Stimulated activated CD8-positive, alpha-beta memory T cell treated with anti-CD3 and anti-CD28 coated beads, Interleukin-15, amount 100 ng/mL, for 48 hours (primary cell): ENCODE measurements at regions not wholly inside any gene's neighbourhood (a gene's known extent, or its start where the extent isn't known, plus 50 kb on each side); places are given as distances from the start of the nearest gene placed in this dataset.

Experiments used
- DNase-seq, 2 donors: peaks; one replicate each; pipeline ENCODE4 v3.0.0-alpha.2; 2020; ENCODE audit warnings: low read depth in 2 of 2

DNA sequence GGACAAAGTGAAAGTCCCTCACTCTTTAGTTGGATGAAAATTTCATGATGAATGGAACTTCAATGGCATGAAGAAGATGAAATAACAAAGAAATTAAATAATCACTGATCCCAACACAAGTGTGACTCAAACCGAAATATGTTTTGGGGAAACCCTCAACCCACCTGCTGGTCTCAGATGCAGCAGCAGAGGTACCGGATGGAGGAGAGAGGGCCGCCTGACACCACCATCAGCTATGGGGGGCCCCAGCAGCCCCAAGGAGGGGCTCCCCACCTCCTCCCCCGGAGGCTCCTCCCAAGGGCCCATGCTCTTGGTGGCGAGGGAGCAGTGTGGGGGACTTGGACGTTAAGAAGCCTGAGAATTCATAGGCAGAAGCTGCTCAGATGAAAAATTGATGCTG lies 137.2 kb upstream of the ADARB2 start:
- DNase-seq: no peak

- DNase-seq: no peak
Observed at GRCh38 chr10:1873661-1874315, 136.5 kb upstream of the ADARB2 start.

GRCh38 chr10:1872151-1872726 lies 134.9 kb upstream of the ADARB2 start:
- no peak for DNase-seq

GRCh38 chr10:1870491-1870890 lies 133.2 kb upstream of the ADARB2 start:
- no peak for DNase-seq

DNA sequence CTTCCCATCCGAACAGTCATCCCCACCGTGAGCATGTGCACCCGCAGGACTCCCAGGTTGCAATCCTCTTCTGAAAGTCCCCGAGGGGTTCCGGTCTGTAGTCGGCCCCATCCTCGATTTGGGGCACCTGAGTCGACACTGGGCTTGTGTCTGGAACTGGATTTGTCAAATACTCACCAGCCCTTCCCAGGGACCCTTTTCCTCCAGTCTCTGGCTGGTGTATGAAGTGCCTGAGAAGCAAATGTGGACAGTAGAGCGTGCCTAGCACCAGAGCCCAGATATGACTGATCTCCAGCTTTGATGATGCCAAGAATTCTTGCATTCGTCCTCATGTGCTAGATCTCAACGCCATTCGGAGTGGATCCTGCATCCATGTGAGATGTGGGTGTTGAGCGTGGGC lies 132.5 kb upstream of the ADARB2 start:
- DNase-seq: no peak

GRCh38 chr10:1860351-1860750 lies 123.0 kb upstream of the ADARB2 start:
- DNase-seq: no peak

- no peak for DNase-seq
Observed at GRCh38 chr10:1858547-1858946, 121.2 kb upstream of the ADARB2 start.

DNA sequence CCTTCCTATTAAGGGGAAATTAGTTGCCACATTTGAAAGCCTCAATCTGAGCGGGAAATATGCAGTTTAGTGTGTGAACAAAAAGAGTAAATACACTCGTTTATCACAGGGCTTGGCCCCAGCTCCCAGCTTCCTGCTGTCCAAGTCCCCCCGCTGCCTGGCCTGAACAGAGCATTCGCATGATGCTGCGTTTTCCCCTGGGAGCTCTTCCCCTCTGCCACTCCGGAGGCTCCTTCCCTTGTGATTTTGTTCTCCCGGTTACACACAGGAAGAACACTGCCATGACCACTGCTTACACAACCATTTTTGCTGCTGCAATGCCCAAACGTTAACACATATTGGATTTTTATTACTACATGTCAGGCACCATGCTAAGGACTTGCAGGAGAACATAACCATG lies 120.7 kb upstream of the ADARB2 start:
- DNase-seq: no peak

- no peak for DNase-seq
Observed at GRCh38 chr10:1855911-1856310, 118.6 kb upstream of the ADARB2 start.

DNA sequence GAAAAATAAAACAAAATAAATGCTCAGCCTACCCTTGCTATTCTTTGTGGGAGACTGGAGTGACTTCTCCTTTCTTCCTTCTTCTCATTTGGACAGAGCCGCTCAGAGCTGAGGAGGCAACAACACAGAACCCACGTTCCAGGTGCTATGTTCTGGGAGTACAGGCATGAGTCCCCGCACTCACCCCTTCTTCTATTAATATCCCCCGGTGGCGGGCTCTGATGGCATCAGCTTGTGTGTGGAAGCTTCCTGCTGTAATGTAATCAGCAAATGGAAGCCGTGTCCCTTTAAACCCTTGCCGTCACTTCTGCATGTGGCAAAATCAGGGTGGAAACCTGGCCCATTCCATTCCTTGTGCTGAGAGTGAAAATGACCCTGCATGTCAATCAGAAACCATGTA lies 116.9 kb upstream of the ADARB2 start:
- DNase-seq: no peak

- no peak for DNase-seq
Observed at GRCh38 chr10:1853801-1854200, 116.5 kb upstream of the ADARB2 start.

GRCh38 chr10:1852841-1853240 lies 115.5 kb upstream of the ADARB2 start:
- DNase-seq: no peak

DNA sequence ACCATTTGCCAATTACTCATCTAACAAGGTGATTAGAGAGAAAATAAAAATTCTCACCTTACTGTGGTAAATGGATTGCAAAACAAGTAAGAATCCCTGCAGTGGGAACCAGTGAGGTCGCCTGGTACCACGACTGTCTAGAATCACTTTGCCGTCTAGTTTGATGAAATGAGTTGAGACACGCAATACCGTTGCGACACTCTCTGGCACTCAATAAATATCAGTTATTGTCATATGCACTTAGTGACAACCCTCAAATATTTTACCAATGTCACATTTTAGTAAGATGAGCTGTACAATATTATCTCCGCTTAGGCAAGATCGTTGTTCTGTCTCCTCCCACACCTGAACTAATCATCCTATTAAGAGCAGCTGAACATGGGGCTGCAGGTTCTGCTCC lies 114.4 kb upstream of the ADARB2 start:
- DNase-seq: no peak

DNA sequence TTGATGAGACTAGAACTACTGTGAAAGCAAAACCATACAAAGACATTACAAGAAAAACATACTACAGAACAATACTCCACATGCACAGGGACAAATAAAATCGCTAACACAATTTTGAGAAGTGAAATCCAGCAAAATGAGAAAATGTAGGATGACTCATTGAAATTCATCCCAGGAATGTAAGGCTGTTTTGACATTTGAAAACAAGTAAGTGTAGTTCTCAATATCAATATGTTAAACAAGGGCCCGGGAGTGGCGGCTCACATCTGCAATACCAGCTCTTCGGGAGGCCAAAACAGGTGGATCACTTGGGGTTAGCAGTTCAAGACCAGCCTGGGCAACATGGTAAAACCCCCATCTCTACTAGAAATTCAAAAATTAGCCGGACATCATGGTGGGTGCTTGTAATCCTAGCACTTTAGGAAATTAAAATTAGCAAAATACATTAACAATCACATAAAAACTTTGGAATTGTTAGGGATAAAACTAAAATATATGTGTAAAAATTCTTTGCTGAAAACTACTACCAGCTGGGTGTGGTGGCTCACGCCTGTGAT lies 113.7 kb upstream of the ADARB2 start:
- no peak for DNase-seq

DNA sequence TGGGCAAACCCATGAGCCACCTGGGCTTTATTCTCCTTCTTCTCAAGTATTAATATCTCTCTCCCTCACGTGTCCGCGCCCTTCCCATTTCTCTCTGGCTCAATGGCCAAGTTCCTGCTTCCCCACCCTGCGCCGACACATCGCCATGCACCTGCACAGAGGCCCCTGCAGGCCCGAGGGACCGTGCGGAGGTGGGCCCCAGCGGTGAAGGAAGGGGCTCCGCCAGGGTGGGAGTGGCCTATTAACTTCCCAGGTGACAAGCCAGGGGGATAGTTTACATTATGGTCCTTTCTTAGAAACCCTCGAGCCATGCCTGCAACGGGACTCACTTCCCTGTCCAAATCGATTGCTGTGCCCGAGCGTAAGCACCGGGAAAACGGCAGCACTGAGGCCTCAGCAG lies 110.0 kb upstream of the ADARB2 start:
- DNase-seq: no peak

DNA sequence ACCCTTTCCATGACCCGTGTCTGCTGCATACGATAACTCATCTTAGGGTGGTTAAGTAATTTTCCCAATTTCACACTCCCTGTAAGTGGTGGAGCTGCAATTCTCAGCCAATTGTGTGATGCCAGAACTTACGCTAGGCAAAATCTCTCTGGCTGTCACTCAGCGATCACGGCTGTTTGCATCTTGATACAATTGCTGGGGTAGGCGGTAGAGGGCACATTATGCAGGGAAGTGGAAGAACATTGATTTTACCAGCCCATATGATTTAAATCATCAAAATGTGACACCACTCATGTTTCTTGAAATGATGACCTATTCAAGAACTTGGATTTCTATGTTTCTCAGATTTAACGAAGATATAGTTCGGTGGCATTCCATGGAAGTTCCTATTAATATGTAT lies 108.7 kb upstream of the ADARB2 start:
- DNase-seq: no peak

- no peak for DNase-seq
Observed at GRCh38 chr10:1841759-1842158, 104.4 kb upstream of the ADARB2 start.

GRCh38 chr10:1829712-1830111 lies 92.4 kb upstream of the ADARB2 start:
- DNase-seq: no peak

DNA sequence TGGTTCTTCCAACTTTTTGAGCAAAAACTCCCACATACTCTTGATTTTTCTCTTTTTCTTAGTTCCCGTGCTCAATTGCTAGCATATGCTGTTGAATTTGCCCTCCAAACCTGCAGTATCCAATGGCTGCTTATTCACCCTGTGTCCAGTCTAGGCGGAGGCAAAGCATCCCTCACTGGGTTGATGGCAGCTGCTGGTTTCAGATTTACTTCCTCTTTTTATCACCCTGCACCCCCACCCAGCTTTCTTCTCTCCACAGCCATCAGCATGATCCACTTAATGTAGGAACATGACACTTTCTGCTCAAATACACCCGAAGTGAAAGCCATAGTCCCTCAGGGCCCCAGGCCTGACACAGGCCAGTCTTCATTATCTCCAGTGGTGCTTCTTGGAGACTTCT lies 87.6 kb upstream of the ADARB2 start:
- DNase-seq: no peak

DNA sequence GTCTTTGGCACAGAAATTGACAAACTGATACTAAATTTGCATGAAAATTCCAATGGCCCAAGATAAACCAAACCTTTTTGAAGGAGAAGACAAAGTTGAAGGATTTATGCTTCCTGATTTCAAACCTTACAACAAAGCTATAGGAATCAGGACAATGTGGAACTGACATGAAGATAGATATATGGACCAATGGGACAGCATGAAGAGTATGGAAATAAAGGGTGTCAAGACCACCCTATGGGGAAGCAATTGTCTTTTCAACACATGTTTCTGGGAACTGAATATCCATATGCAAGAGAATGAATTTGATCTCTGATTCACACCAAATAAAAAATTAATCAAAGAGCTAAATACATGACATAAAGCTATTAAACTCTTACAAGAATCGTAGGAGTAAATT lies 77.2 kb upstream of the ADARB2 start:
- no peak for DNase-seq

DNA sequence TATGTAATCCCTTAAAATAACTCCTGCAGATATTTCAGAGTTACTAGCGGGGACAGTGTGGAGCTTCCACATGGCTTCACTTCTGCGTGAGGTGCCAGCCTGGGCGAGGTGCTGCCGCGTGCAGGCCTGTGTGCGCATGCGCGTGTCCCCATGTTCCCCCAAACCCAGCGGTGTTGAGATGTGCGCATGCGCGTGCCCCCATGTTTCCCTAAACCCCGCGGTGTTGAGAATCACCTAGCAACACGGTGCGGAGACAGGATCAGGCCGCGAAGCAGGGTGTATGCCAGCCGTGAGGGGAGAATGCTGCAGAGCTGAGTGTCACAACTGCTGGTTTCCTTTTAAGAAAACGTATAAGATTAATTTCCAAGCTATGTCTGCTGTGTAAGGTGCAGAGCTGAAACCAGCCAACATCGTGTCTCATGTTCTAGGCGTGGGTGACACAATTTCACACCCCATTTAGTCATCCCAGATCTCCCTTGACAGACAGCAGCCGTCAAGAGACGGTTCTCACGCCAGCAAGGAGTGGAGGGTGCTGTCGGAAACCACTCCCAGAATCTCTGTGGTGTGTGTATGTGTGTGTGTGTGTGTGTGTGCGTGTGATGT lies 71.9 kb upstream of the ADARB2 start:
- DNase-seq: no peak

- no peak for DNase-seq
Observed at GRCh38 chr10:1807924-1808323, 70.6 kb upstream of the ADARB2 start.

- no peak for DNase-seq
Observed at GRCh38 chr10:1807196-1807595, 69.9 kb upstream of the ADARB2 start.
